H1 (cell line): ENCODE measurements at regions not wholly inside any gene's neighbourhood (a gene's known extent, or its start where the extent isn't known, plus 50 kb on each side); places are given as distances from the start of the nearest gene placed in this dataset.

Experiments used
- CTCF ChIA-PET: fragments of 300-600 bp; sonication (Branson Sonifier 250); formaldehyde crosslinking; loops from one replicate; lab custom pipeline; 2021; ENCODE audit not compliant: partially characterized antibody; lab: Charles Lee
- POLR2A ChIA-PET: fragments of 300-600 bp; sonication (Branson Sonifier 250); formaldehyde crosslinking; loops from one replicate; lab custom pipeline; 2021; ENCODE audit warnings: inconsistent platforms; ENCODE audit not compliant: partially characterized antibody; lab: Charles Lee
- DNase-seq, 2 experiments: peaks; one replicate each; pipeline versions ENCODE4 v3.0.0 to v3.0.0-alpha.2; 2010 to 2022; ENCODE audit warnings: low spot score in 2 of 2, low read depth in 1 of 2, mixed read lengths in 1 of 2
- FAIRE-seq: peaks from 2 replicates; lab custom pipeline; 2011; peaks lifted over from hg19 to GRCh38; lab: Jason Lieb, UNC
- H2AFZ ChIP-seq: 2 replicates; pipeline ENCODE4 v1.8.1; 2012; ENCODE audit warnings: low read length, inconsistent platforms
- H2AK5ac ChIP-seq: 2 replicates; pipeline ENCODE4 v1.6.1; 2013; ENCODE audit warnings: low read depth, low read length
- H2BK120ac ChIP-seq: replicated peaks from 2 replicates; pipeline ENCODE3; 2013; ENCODE audit warnings: low read depth, low read length, inconsistent platforms
- H2BK12ac ChIP-seq: 2 replicates; pipeline ENCODE4 v1.6.1; 2013; ENCODE audit warnings: low read depth, low read length
- H2BK15ac ChIP-seq: 2 replicates; pipeline ENCODE4 v1.6.1; 2013; ENCODE audit warnings: low read length
- H2BK20ac ChIP-seq: 2 replicates; pipeline ENCODE4 v1.6.1; 2013; ENCODE audit warnings: low read length
- H2BK5ac ChIP-seq: 2 replicates; pipeline ENCODE4 v1.6.1; 2013; ENCODE audit warnings: low read depth, low read length
- H3K14ac ChIP-seq: 2 replicates; pipeline ENCODE4 v1.6.1; 2013; ENCODE audit warnings: inconsistent platforms; ENCODE audit not compliant: insufficient read length
- H3K18ac ChIP-seq: 2 replicates; pipeline ENCODE4 v1.6.1; 2013; ENCODE audit warnings: low read length; ENCODE audit errors: extremely low read depth
- H3K23ac ChIP-seq: 2 replicates; pipeline ENCODE4 v1.6.1; 2013; ENCODE audit warnings: inconsistent platforms; ENCODE audit not compliant: insufficient read length
- H3K23me2 ChIP-seq: 2 replicates; pipeline ENCODE4 v1.6.1; 2013; ENCODE audit warnings: low read depth, low read length
- H3K27ac ChIP-seq: 2 replicates; pipeline ENCODE4 v1.6.1; 2011; ENCODE audit warnings: low read depth, low read length, inconsistent platforms
- H3K27me3 ChIP-seq, 4 experiments: replicated peaks in 1 of 4; 1 replicate in 1 of 4; 2 replicates in 3 of 4; pipeline versions ENCODE4 v1.6.1 to v1.8.1; 2011 to 2013; ENCODE audit warnings: low read length in 3 of 4, mild to moderate bottlenecking in 3 of 4, inconsistent platforms in 2 of 4, mixed read lengths in 2 of 4, moderate library complexity in 1 of 4; ENCODE audit not compliant: control insufficient read depth in 3 of 4, insufficient read depth in 3 of 4; ENCODE audit errors: extremely low read depth in 1 of 4
- H3K36me3 ChIP-seq, 4 experiments: 2 replicates each; pipeline versions ENCODE4 v1.6.1 to v1.8.1; 2011 to 2013; ENCODE audit warnings: mild to moderate bottlenecking in 4 of 4, low read length in 3 of 4, moderate library complexity in 2 of 4, control low read depth in 1 of 4, inconsistent platforms in 1 of 4; ENCODE audit not compliant: insufficient read depth in 4 of 4, control insufficient read depth in 2 of 4
- H3K4ac ChIP-seq: replicated peaks from 2 replicates; pipeline ENCODE3; 2013; ENCODE audit warnings: low read length, low read depth, mixed read lengths, inconsistent platforms; ENCODE audit not compliant: insufficient read length
- H3K4me1 ChIP-seq, 4 experiments: replicated peaks in 1 of 4; 1 replicate in 1 of 4; 2 replicates in 3 of 4; pipeline versions ENCODE4 v1.6.1 to v1.8.1; 2011 to 2013; ENCODE audit warnings: low read length in 3 of 4, inconsistent platforms in 2 of 4, mixed read lengths in 1 of 4; ENCODE audit not compliant: insufficient read depth in 4 of 4, control insufficient read depth in 3 of 4
- H3K4me2 ChIP-seq, 2 experiments: 2 replicates each; pipeline versions ENCODE4 v1.6.1 to v1.8.1; 2011 to 2013; ENCODE audit warnings: low read depth in 2 of 2, low read length in 2 of 2, control low read depth in 1 of 2, inconsistent platforms in 1 of 2, mild to moderate bottlenecking in 1 of 2; ENCODE audit not compliant: insufficient read depth in 1 of 2
- H3K4me3 ChIP-seq, 4 experiments: fragments of 200-600, 300-600 bp in 1 of 4; sonication (generic), shearing (Covaris generic), sonication (Bioruptor Twin) in 1 of 4; 2 replicates each; pipeline versions ENCODE4 v1.5.1 to v1.8.1; 2011 to 2016; ENCODE audit warnings: low read length in 4 of 4, low read depth in 3 of 4, control low read depth in 2 of 4, inconsistent platforms in 2 of 4, mild to moderate bottlenecking in 2 of 4, mixed read lengths in 1 of 4, moderate library complexity in 1 of 4; ENCODE audit not compliant: insufficient read depth in 2 of 4; ENCODE audit errors: extremely low read depth in 1 of 4
- H3K56ac ChIP-seq: replicated peaks from 2 replicates; pipeline ENCODE3; 2013; ENCODE audit warnings: low read depth, mild to moderate bottlenecking, mixed read lengths, low read length, inconsistent platforms; ENCODE audit not compliant: insufficient read length
- H3K79me1 ChIP-seq: 2 replicates; pipeline ENCODE4 v1.6.1; 2013; ENCODE audit warnings: low read depth, low read length, control low read depth
- H3K79me2 ChIP-seq, 2 experiments: 2 replicates each; pipeline versions ENCODE4 v1.6.1 to v1.8.1; 2012 to 2013; ENCODE audit warnings: low read length in 2 of 2, mild to moderate bottlenecking in 2 of 2, inconsistent platforms in 1 of 2; ENCODE audit not compliant: insufficient read depth in 2 of 2, control insufficient read depth in 1 of 2
- H3K9ac ChIP-seq, 4 experiments: replicated peaks in 1 of 4; 1 replicate in 1 of 4; 2 replicates in 3 of 4; pipeline versions ENCODE4 v1.6.1 to v1.8.1; 2011 to 2013; ENCODE audit warnings: low read depth in 3 of 4, low read length in 3 of 4, control low read depth in 2 of 4, mild to moderate bottlenecking in 2 of 4, moderate library complexity in 2 of 4, inconsistent platforms in 1 of 4; ENCODE audit errors: extremely low read depth in 1 of 4
- H3K9me3 ChIP-seq, 2 experiments: 2 replicates each; pipeline versions ENCODE4 v1.6.1 to v1.8.1; 2012 to 2013; ENCODE audit warnings: mild to moderate bottlenecking in 2 of 2, moderate library complexity in 2 of 2, control low read depth in 1 of 2, inconsistent platforms in 1 of 2, low read depth in 1 of 2, low read length in 1 of 2, mixed read lengths in 1 of 2; ENCODE audit not compliant: insufficient read depth in 2 of 2
- H4K20me1 ChIP-seq, 2 experiments: replicated peaks in 1 of 2; 2 replicates each; pipeline versions ENCODE3 to v1.8.1; 2011 to 2013; ENCODE audit warnings: inconsistent platforms in 2 of 2, low read length in 2 of 2, mild to moderate bottlenecking in 1 of 2; ENCODE audit not compliant: insufficient read depth in 2 of 2, control insufficient read depth in 1 of 2
- H4K5ac ChIP-seq: 2 replicates; pipeline ENCODE4 v1.6.1; 2013; ENCODE audit warnings: low read length, low read depth, mixed read lengths, inconsistent platforms; ENCODE audit not compliant: insufficient read length
- H4K8ac ChIP-seq: 2 replicates; pipeline ENCODE4 v1.8.0; 2013; ENCODE audit warnings: mild to moderate bottlenecking, moderate library complexity, low read length, inconsistent platforms; ENCODE audit not compliant: insufficient read depth; ENCODE audit errors: extremely low read depth
- H4K91ac ChIP-seq: replicated peaks from 2 replicates; pipeline ENCODE3; 2013; ENCODE audit warnings: low read length, mixed read lengths, inconsistent platforms; ENCODE audit not compliant: insufficient read length
- ATF3 ChIP-seq: IDR thresholded peaks from 2 replicates; pipeline ENCODE4 v1.6.1; 2011; ENCODE audit warnings: low read depth, mild to moderate bottlenecking, low read length; ENCODE audit not compliant: insufficient read depth
- CTBP2 ChIP-seq: IDR thresholded peaks from 2 replicates; pipeline ENCODE4 v1.7.0; 2011; ENCODE audit warnings: borderline replicate concordance, mild to moderate bottlenecking, moderate library complexity, mixed read lengths, low read length; ENCODE audit not compliant: insufficient read depth, insufficient read length
- NANOG ChIP-seq: IDR thresholded peaks from 2 replicates; pipeline ENCODE4 v1.6.1; 2011; ENCODE audit warnings: low read length, low read depth, mild to moderate bottlenecking, inconsistent platforms; ENCODE audit not compliant: insufficient read depth, poor library complexity, severe bottlenecking
- RAD21 ChIP-seq, 2 experiments: IDR thresholded peaks in 1 of 2; conservative IDR thresholded peaks in 1 of 2; 2 replicates each; pipeline ENCODE4 v1.6.1; 2011; ENCODE audit warnings: low read depth in 2 of 2, low read length in 2 of 2, improper control_type of control experiment in 1 of 2, inconsistent platforms in 1 of 2, mild to moderate bottlenecking in 1 of 2, moderate library complexity in 1 of 2
- RFX5 ChIP-seq: IDR thresholded peaks from 2 replicates; pipeline ENCODE4 v1.6.1; 2011; ENCODE audit warnings: low read depth, low read length, improper control_type of control experiment, borderline replicate concordance
- SAP30 ChIP-seq: fragments of 300-600 bp; sonication (generic); IDR thresholded peaks from 2 replicates; pipeline ENCODE4 v1.7.1; 2012; ENCODE audit warnings: low read length, moderate library complexity, mild to moderate bottlenecking, inconsistent platforms; ENCODE audit not compliant: insufficient read depth, insufficient replicate concordance
- WGBS, 2 experiments: shearing (Covaris generic) in 1 of 2; methylation state at CpG; one replicate each; pipeline versions ENCODE4 v1.1.6 to v1.1.7; 2013 to 2015; ENCODE audit warnings: low lambda C conversion rate in 2 of 2, mixed read lengths in 2 of 2, inconsistent platforms in 1 of 2, low coverage in 1 of 2, missing lambda C conversion rate in 1 of 2; ENCODE audit not compliant: insufficient replicate concordance in 2 of 2, insufficient coverage in 1 of 2, insufficient read length in 1 of 2; ENCODE audit errors: extremely low coverage in 1 of 2, missing lambda C conversion rate in 1 of 2; 5-methylcytosine and 5-hydroxymethylcytosine counted together

- Histone ChIP-seq H3K56ac (no peak overlapping the region), H3K9ac (no peak overlapping the region), H2BK120ac (no peak overlapping the region), H4K5ac (no peak overlapping the region), H3K79me1 (no peaks in the 10 kb centered on the region), H3K4me1 (no peaks in the 10 kb centered on the region), H3K4me3 (no peak overlapping the region), H3K4ac (no peak overlapping the region), H2BK5ac (no peak overlapping the region), H3K4me2 (no peak overlapping the region), H2BK20ac (no peak overlapping the region), H2BK12ac (no peak overlapping the region), H3K18ac (no peak overlapping the region), H2AFZ (no peak overlapping the region), H3K79me2 (no peaks in the 10 kb centered on the region), H2BK15ac (no peak overlapping the region), H4K20me1 (no peaks in the 10 kb centered on the region), H3K23ac (no peak overlapping the region), H2AK5ac (no peak overlapping the region), H3K14ac (no peak overlapping the region), H3K9me3 (no peaks in the 10 kb centered on the region), H4K91ac (no peak overlapping the region), H3K27ac (no peak overlapping the region), H3K23me2 (no peaks in the 10 kb centered on the region), H4K8ac (no peak overlapping the region), H3K36me3 (no peaks in the 10 kb centered on the region), H3K27me3 (no peaks in the 10 kb centered on the region)
- FAIRE-seq: no peak
- ChIA-PET POLR2A (no interaction called here), CTCF (no interaction called here)
- 89% methylated on average over 3 of the region's 3 CpGs; no CpG with 5 or more reads in 1 of the 2 experiments for WGBS, 2 experiments
- TF ChIP-seq NANOG (no peak), SAP30 (no peak), CTBP2 (no peak), ATF3 (no peak), RFX5 (no peak), RAD21 (IDR thresholded peaks at IDR 0.05 in 1 of 2, conservative IDR thresholded peaks at IDR 0.05 in 1 of 2; ENCODE audit: low read depth in 2 of 2, low read length in 2 of 2) (no peak)
- no peak for DNase-seq
Measured at GRCh38 chr16:51450909-51451308, 299.8 kb upstream of the SALL1 start.
